ENCODE measurements at regions not wholly inside any gene's neighbourhood (a gene's known extent, or its start where the extent isn't known, plus 50 kb on each side); places are given as distances from the start of the nearest gene placed in this dataset.

GRCh38 chr6:21808551-21809242 is 215.1 kb downstream of the SOX4 start:
- Histone ChIP-seq H3K27ac (ENCODE audit: low read length) (no peak overlapping the region), H3K4me1 (ENCODE audit: control insufficient read depth in 1 of 2, extremely low read depth in 1 of 2, insufficient read depth in 2 of 2, low read length in 2 of 2) (no peaks in the 10 kb centered on the region), H3K36me3 (ENCODE audit: control insufficient read depth in 2 of 2, extremely low read depth in 1 of 2, insufficient read depth in 1 of 2, low read length in 1 of 2) (no peaks in the 10 kb centered on the region), H3K9me3 (no peaks in the 10 kb centered on the region), H3K4me3 (ENCODE audit: control insufficient read depth in 1 of 2, extremely low read depth in 1 of 2, low read length in 1 of 2) (no peak overlapping the region), H3K27me3 (replicated peaks in 1 of 2; ENCODE audit: control insufficient read depth in 2 of 2, extremely low read depth in 1 of 2, insufficient read depth in 2 of 2, low read length in 1 of 2) (no peaks in the 10 kb centered on the region)
- Mint-ChIP-seq H3K27me3 (no peaks in the 10 kb centered on the region), H3K4me3 (no peak overlapping the region), H3K4me1 (no peaks in the 10 kb centered on the region), H3K36me3 (no peaks in the 10 kb centered on the region), H3K9me3 (no peaks in the 10 kb centered on the region), H3K27ac (no peak overlapping the region)
- no peak for DNase-seq
- no peak for ATAC-seq (replicated peaks in 1 of 4)
- POLR2A ChIA-PET, result interaction anchor here in 1 of 2 donors (0.7 kb wide), 1 partner anchor 12 kb away, joined by 6 read pairs; no protein-coding TSS in a partner anchor
- CTCF ChIA-PET, result no interaction called here
- 87% methylated on average over 15 of the region's 16 CpGs for WGBS (ENCODE audit: insufficient coverage)

- Mint-ChIP-seq H3K4me1 (no peaks in the 10 kb centered on the region), H3K27me3 (no peaks in the 10 kb centered on the region), H3K36me3 (no peaks in the 10 kb centered on the region), H3K4me3 (no peak overlapping the region), H3K9me3 (no peaks in the 10 kb centered on the region), H3K27ac (no peak overlapping the region)
- DNase-seq, result no peak
- no peak for ATAC-seq (replicated peaks in 1 of 4)
- POLR2A ChIA-PET, result interaction anchor here in 1 of 2 donors (0.6 kb wide), 1 partner anchor 1378 kb away, joined by 4 read pairs; no protein-coding TSS in a partner anchor
- Histone ChIP-seq H3K27me3 (replicated peaks in 1 of 2; ENCODE audit: control insufficient read depth in 2 of 2, extremely low read depth in 1 of 2, insufficient read depth in 2 of 2, low read length in 1 of 2) (no peaks in the 10 kb centered on the region), H3K36me3 (ENCODE audit: control insufficient read depth in 2 of 2, extremely low read depth in 1 of 2, insufficient read depth in 1 of 2, low read length in 1 of 2) (no peaks in the 10 kb centered on the region), H3K4me1 (ENCODE audit: control insufficient read depth in 1 of 2, extremely low read depth in 1 of 2, insufficient read depth in 2 of 2, low read length in 2 of 2) (no peaks in the 10 kb centered on the region), H3K4me3 (ENCODE audit: control insufficient read depth in 1 of 2, extremely low read depth in 1 of 2, low read length in 1 of 2) (no peak overlapping the region), H3K9me3 (no peaks in the 10 kb centered on the region), H3K27ac (ENCODE audit: low read length) (no peak overlapping the region)
- CTCF ChIA-PET, result no interaction called here
- WGBS (ENCODE audit: insufficient coverage), result 83% methylated on average over 3 of the region's 4 CpGs
These were observed 217.9 kb downstream of the SOX4 start for GRCh38 chr6:21811484-21811883.

GRCh38 chr6:21816231-21816630 is 222.7 kb downstream of the SOX4 start:
- Mint-ChIP-seq H3K36me3 (no peaks in the 10 kb centered on the region), H3K27me3 (no peaks in the 10 kb centered on the region), H3K9me3 (no peaks in the 10 kb centered on the region), H3K27ac (no peak overlapping the region), H3K4me1 (no peaks in the 10 kb centered on the region), H3K4me3 (no peak overlapping the region)
- WGBS (ENCODE audit: insufficient coverage), result no CpG with 5 or more reads among the region's 3 CpGs
- no peak for DNase-seq
- POLR2A ChIA-PET, result no interaction called here
- no peaks in the 10 kb centered on the region for H3K4me1 ChIP-seq (ENCODE audit: control insufficient read depth in 1 of 2, extremely low read depth in 1 of 2, insufficient read depth in 2 of 2, low read length in 2 of 2)
- H3K27me3 ChIP-seq (replicated peaks in 1 of 2; ENCODE audit: control insufficient read depth in 2 of 2, extremely low read depth in 1 of 2, insufficient read depth in 2 of 2, low read length in 1 of 2), result no peaks in the 10 kb centered on the region
- H3K36me3 ChIP-seq (ENCODE audit: control insufficient read depth in 2 of 2, extremely low read depth in 1 of 2, insufficient read depth in 1 of 2, low read length in 1 of 2), result no peaks in the 10 kb centered on the region
- H3K4me3 ChIP-seq (ENCODE audit: control insufficient read depth in 1 of 2, extremely low read depth in 1 of 2, low read length in 1 of 2), result no peak overlapping the region
- no peak overlapping the region for H3K27ac ChIP-seq (ENCODE audit: low read length)
- CTCF ChIA-PET, result no interaction called here
- no peak for ATAC-seq (replicated peaks in 1 of 4)
- H3K9me3 ChIP-seq, result no peaks in the 10 kb centered on the region

GRCh38 chr6:21820442-21820841 is 226.9 kb downstream of the SOX4 start:
- H3K4me1 Mint-ChIP-seq, result no peaks in the 10 kb centered on the region
- ATAC-seq (replicated peaks in 1 of 4) (no peak), DNase-seq (no peak)
- H3K27me3 Mint-ChIP-seq, result no peaks in the 10 kb centered on the region
- 83% methylated on average over 5 of the region's 6 CpGs for WGBS (ENCODE audit: insufficient coverage)
- H3K4me3 Mint-ChIP-seq, result no peak overlapping the region
- Histone ChIP-seq H3K4me3 (ENCODE audit: control insufficient read depth in 1 of 2, extremely low read depth in 1 of 2, low read length in 1 of 2) (no peak overlapping the region), H3K36me3 (ENCODE audit: control insufficient read depth in 2 of 2, extremely low read depth in 1 of 2, insufficient read depth in 1 of 2, low read length in 1 of 2) (no peaks in the 10 kb centered on the region), H3K27ac (ENCODE audit: low read length) (no peak overlapping the region), H3K27me3 (replicated peaks in 1 of 2; ENCODE audit: control insufficient read depth in 2 of 2, extremely low read depth in 1 of 2, insufficient read depth in 2 of 2, low read length in 1 of 2) (no peaks in the 10 kb centered on the region), H3K4me1 (ENCODE audit: control insufficient read depth in 1 of 2, extremely low read depth in 1 of 2, insufficient read depth in 2 of 2, low read length in 2 of 2) (peaks cover 0 to 5% of the 10 kb centered on the region in 2 experiments), H3K9me3 (no peaks in the 10 kb centered on the region)
- ChIA-PET POLR2A (interaction anchor here in 1 of 2 donors (0.6 kb wide), 1 partner anchor 12 kb away, joined by 6 read pairs; no protein-coding TSS in a partner anchor), CTCF (no interaction called here)
- H3K27ac Mint-ChIP-seq, result no peak overlapping the region
- no peaks in the 10 kb centered on the region for H3K36me3 Mint-ChIP-seq
- no peaks in the 10 kb centered on the region for H3K9me3 Mint-ChIP-seq

GRCh38 chr6:21823371-21823770 is 229.8 kb downstream of the SOX4 start:
- ChIA-PET POLR2A (no interaction called here), CTCF (no interaction called here)
- no peak overlapping the region for H3K4me3 ChIP-seq (ENCODE audit: control insufficient read depth in 1 of 2, extremely low read depth in 1 of 2, low read length in 1 of 2)
- peaks cover 0 to 5% of the 10 kb centered on the region in 2 experiments for H3K4me1 ChIP-seq (ENCODE audit: control insufficient read depth in 1 of 2, extremely low read depth in 1 of 2, insufficient read depth in 2 of 2, low read length in 2 of 2)
- no peaks in the 10 kb centered on the region for H3K36me3 ChIP-seq (ENCODE audit: control insufficient read depth in 2 of 2, extremely low read depth in 1 of 2, insufficient read depth in 1 of 2, low read length in 1 of 2)
- Mint-ChIP-seq H3K4me3 (no peak overlapping the region), H3K36me3 (no peaks in the 10 kb centered on the region), H3K4me1 (no peaks in the 10 kb centered on the region), H3K27ac (no peak overlapping the region), H3K9me3 (no peaks in the 10 kb centered on the region), H3K27me3 (peaks cover 0 to 3% of the 10 kb centered on the region in 2 donors)
- ATAC-seq (replicated peaks in 1 of 4), result no peak
- H3K27ac ChIP-seq (ENCODE audit: low read length), result no peak overlapping the region
- no peak for DNase-seq
- WGBS (ENCODE audit: insufficient coverage), result no CpG with 5 or more reads among the region's 1 CpG
- H3K27me3 ChIP-seq (replicated peaks in 1 of 2; ENCODE audit: control insufficient read depth in 2 of 2, extremely low read depth in 1 of 2, insufficient read depth in 2 of 2, low read length in 1 of 2), result no peaks in the 10 kb centered on the region
- no peaks in the 10 kb centered on the region for H3K9me3 ChIP-seq

- Mint-ChIP-seq H3K36me3 (no peaks in the 10 kb centered on the region), H3K27me3 (peaks cover 0 to 3% of the 10 kb centered on the region in 2 donors), H3K9me3 (no peaks in the 10 kb centered on the region), H3K27ac (no peak overlapping the region), H3K4me1 (no peaks in the 10 kb centered on the region), H3K4me3 (no peak overlapping the region)
- Histone ChIP-seq H3K4me3 (ENCODE audit: control insufficient read depth in 1 of 2, extremely low read depth in 1 of 2, low read length in 1 of 2) (no peak overlapping the region), H3K36me3 (ENCODE audit: control insufficient read depth in 2 of 2, extremely low read depth in 1 of 2, insufficient read depth in 1 of 2, low read length in 1 of 2) (no peaks in the 10 kb centered on the region), H3K27ac (ENCODE audit: low read length) (no peak overlapping the region), H3K27me3 (replicated peaks in 1 of 2; ENCODE audit: control insufficient read depth in 2 of 2, extremely low read depth in 1 of 2, insufficient read depth in 2 of 2, low read length in 1 of 2) (no peaks in the 10 kb centered on the region), H3K9me3 (no peaks in the 10 kb centered on the region), H3K4me1 (ENCODE audit: control insufficient read depth in 1 of 2, extremely low read depth in 1 of 2, insufficient read depth in 2 of 2, low read length in 2 of 2) (peaks cover 0 to 5% of the 10 kb centered on the region in 2 experiments)
- CTCF ChIA-PET, result no interaction called here
- ATAC-seq (replicated peaks in 1 of 4) (no peak), DNase-seq (no peak)
- no CpG with 5 or more reads among the region's 8 CpGs for WGBS (ENCODE audit: insufficient coverage)
- POLR2A ChIA-PET, result interaction anchor here in 1 of 2 donors (0.6 kb wide), 1 partner anchor 1622 kb away, joined by 3 read pairs; no protein-coding TSS in a partner anchor
These were observed 231.1 kb downstream of the SOX4 start for GRCh38 chr6:21824431-21825177.

Data from T-cell (primary cell).